GM23338 (cell line): ENCODE measurements at regions not wholly inside any gene's neighbourhood (a gene's known extent, or its start where the extent isn't known, plus 50 kb on each side); places are given as distances from the start of the nearest gene placed in this dataset.

Source experiments
- ATAC-seq: fragments of 200-7000 bp; cut with Tn5 transposase; 3 replicates; pipeline ENCODE4 v1.9.1; 2020
- DNase-seq: peaks from one replicate; pipeline ENCODE4 v3.0.0-alpha.2; 2015; ENCODE audit warnings: low spot score
- H2AFZ ChIP-seq: fragments of 200-600 bp; sonication (generic); 2 replicates; pipeline ENCODE4 v1.8.0; 2016; ENCODE audit warnings: antibody characterized with exemption, mild to moderate bottlenecking, moderate library complexity
- H3F3A ChIP-seq: fragments of 200-600 bp; sonication (generic); replicated peaks from 2 replicates; pipeline ENCODE4 v1.8.0; 2017; ENCODE audit warnings: antibody characterized with exemption, mixed run types, low read depth
- H3K27ac ChIP-seq: fragments of 200-600 bp; sonication (generic); 2 replicates; pipeline ENCODE4 v1.6.1; 2016; ENCODE audit warnings: low read depth
- H3K27me3 ChIP-seq: fragments of 200-600 bp; sonication (generic); 2 replicates; pipeline ENCODE4 v1.8.0; 2016; ENCODE audit warnings: mild to moderate bottlenecking, mixed run types, moderate library complexity; ENCODE audit not compliant: insufficient read depth
- H3K36me3 ChIP-seq: fragments of 200-600 bp; sonication (generic); 2 replicates; pipeline ENCODE4 v1.8.0; 2016; ENCODE audit warnings: mild to moderate bottlenecking; ENCODE audit not compliant: insufficient read depth
- H3K4me1 ChIP-seq: fragments of 200-600 bp; sonication (generic); 2 replicates; pipeline ENCODE4 v1.8.0; 2016; ENCODE audit warnings: mild to moderate bottlenecking, moderate library complexity; ENCODE audit not compliant: insufficient read depth
- H3K4me2 ChIP-seq: fragments of 200-600 bp; sonication (generic); 2 replicates; pipeline ENCODE4 v1.7.1; 2017; ENCODE audit warnings: mixed run types
- H3K4me3 ChIP-seq: fragments of 200-600 bp; sonication (generic); 2 replicates; pipeline ENCODE4 v1.6.1; 2016; ENCODE audit warnings: mixed run types
- H3K79me2 ChIP-seq: fragments of 200-600 bp; sonication (generic); replicated peaks from 2 replicates; pipeline ENCODE4 v1.8.0; 2017; ENCODE audit warnings: mild to moderate bottlenecking; ENCODE audit not compliant: insufficient read depth
- H3K9me2 ChIP-seq: fragments of 200-600 bp; sonication (generic); 2 replicates; pipeline ENCODE4 v1.8.0; 2017; ENCODE audit not compliant: insufficient read depth
- H4K20me1 ChIP-seq: fragments of 200-600 bp; sonication (generic); replicated peaks from 2 replicates; pipeline ENCODE4 v1.8.0; 2017; ENCODE audit warnings: mild to moderate bottlenecking; ENCODE audit not compliant: insufficient read depth
- H3K27ac Mint-ChIP-seq: 2 replicates; pipeline ENCODE4 v1.8.0; 2020; ENCODE audit warnings: inconsistent platforms, mild to moderate bottlenecking, moderate library complexity, mixed read lengths
- H3K27me3 Mint-ChIP-seq: 3 replicates; pipeline ENCODE4 v1.8.0; 2022; ENCODE audit warnings: low read depth, mild to moderate bottlenecking, moderate library complexity, mixed read lengths, inconsistent platforms; ENCODE audit not compliant: insufficient read depth, poor library complexity
- H3K36me3 Mint-ChIP-seq: 3 replicates; pipeline ENCODE4 v1.8.0; 2021; ENCODE audit warnings: low read depth, mild to moderate bottlenecking, inconsistent platforms, moderate library complexity, mixed read lengths
- H3K4me1 Mint-ChIP-seq: 3 replicates; pipeline ENCODE4 v1.8.0; 2020; ENCODE audit warnings: mild to moderate bottlenecking, inconsistent platforms, mixed read lengths
- H3K4me3 Mint-ChIP-seq: 3 replicates; pipeline ENCODE4 v1.8.0; 2021; ENCODE audit warnings: moderate library complexity, mild to moderate bottlenecking, inconsistent platforms, mixed read lengths
- H3K9me3 Mint-ChIP-seq: 3 replicates; pipeline ENCODE4 v1.8.0; 2020; ENCODE audit warnings: moderate library complexity, mild to moderate bottlenecking, inconsistent platforms, mixed read lengths
- CREB1 ChIP-seq: fragments of 250-450 bp; sonication (Bioruptor Pico); IDR thresholded peaks from 2 replicates; pipeline ENCODE4 v1.5.0; 2020; ENCODE audit warnings: low read depth, mild to moderate bottlenecking, moderate library complexity
- CTCF ChIP-seq, 2 experiments: fragments of 200-600 bp in 1 of 2; sonication (generic) in 1 of 2; conservative IDR thresholded peaks; 2 replicates each; pipeline versions ENCODE4 v1.5.1 to v1.6.1; 2016 to 2017; ENCODE audit warnings: antibody characterized with exemption in 2 of 2, low read depth in 2 of 2, mild to moderate bottlenecking in 2 of 2, moderate library complexity in 1 of 2
- ETS1 ChIP-seq: IDR thresholded peaks from 2 replicates; pipeline ENCODE4 v1.6.1; 2016; ENCODE audit warnings: antibody characterized with exemption
- EZH2phosphoT487 ChIP-seq: fragments of 200-600 bp; sonication (generic); IDR thresholded peaks from one replicate; pipeline ENCODE4 v1.8.1; 2018; ENCODE audit warnings: antibody characterized with exemption; ENCODE audit not compliant: unreplicated experiment
- JUNB ChIP-seq: IDR thresholded peaks from one replicate; pipeline ENCODE4 v1.6.1; 2016; ENCODE audit warnings: antibody characterized with exemption; ENCODE audit not compliant: unreplicated experiment
- NANOG ChIP-seq: IDR thresholded peaks from 2 replicates; pipeline ENCODE4 v1.6.1; 2016; ENCODE audit warnings: antibody characterized with exemption, borderline replicate concordance
- POLR2AphosphoS5 ChIP-seq: IDR thresholded peaks from 2 replicates; pipeline ENCODE4 v1.6.1; 2016; ENCODE audit warnings: antibody characterized with exemption, low read depth
- REST ChIP-seq: IDR thresholded peaks from one replicate; pipeline ENCODE4 v1.6.1; 2018; ENCODE audit warnings: antibody characterized with exemption; ENCODE audit not compliant: unreplicated experiment
- STAT1 ChIP-seq: IDR thresholded peaks from one replicate; pipeline ENCODE4 v1.6.1; 2016; ENCODE audit warnings: antibody characterized with exemption; ENCODE audit not compliant: unreplicated experiment
- ZNF331 ChIP-seq: fragments of 250-450 bp; sonication (Bioruptor Pico); IDR thresholded peaks from 2 replicates; pipeline ENCODE4 v1.5.0; 2020; ENCODE audit warnings: low read depth, mild to moderate bottlenecking, moderate library complexity
- ZNF462 ChIP-seq: fragments of 250-450 bp; sonication (Bioruptor Pico); IDR thresholded peaks from 2 replicates; pipeline ENCODE4 v1.5.0; 2020; ENCODE audit warnings: mild to moderate bottlenecking, moderate library complexity

GRCh38 chr3:1616744-1617143 lies 481.9 kb upstream of the CNTN4 start (continued):
- TF ChIP-seq CTCF (conservative IDR thresholded peaks at IDR 0.05; ENCODE audit: low read depth in 2 of 2) (no peak), CREB1 (CRISPR knock-in tag) (no peak), NANOG (no peak), JUNB (no peak), POLR2AphosphoS5 (no peak), STAT1 (no peak), ZNF331 (no peak), EZH2phosphoT487 (no peak), REST (no peak), ETS1 (no peak)

GRCh38 chr3:1623896-1624295 lies 474.8 kb upstream of the CNTN4 start:
- Mint-ChIP-seq H3K4me3 (no peak overlapping the region), H3K4me1 (no peaks in the 10 kb centered on the region), H3K9me3 (peaks cover 81% of the 10 kb centered on the region), H3K27me3 (no peaks in the 10 kb centered on the region), H3K27ac (no peak overlapping the region), H3K36me3 (peaks cover 6% of the 10 kb centered on the region; the same call in 2 of the 3 replicates)
- no peaks in the 10 kb centered on the region for H3K4me1 ChIP-seq
- no peaks in the 10 kb centered on the region for H3K36me3 ChIP-seq
- no peaks in the 10 kb centered on the region for H3F3A ChIP-seq
- no peaks in the 10 kb centered on the region for H3K9me2 ChIP-seq
- H3K4me2 ChIP-seq: no peak overlapping the region
- H3K79me2 ChIP-seq: no peaks in the 10 kb centered on the region
- no peak overlapping the region for H3K4me3 ChIP-seq
- H4K20me1 ChIP-seq: no peaks in the 10 kb centered on the region
- no peak overlapping the region for H3K27ac ChIP-seq
- H3K27me3 ChIP-seq: no peaks in the 10 kb centered on the region
- DNase-seq: no peak
- ATAC-seq: no peak
- no peak overlapping the region for H2AFZ ChIP-seq
- TF ChIP-seq POLR2AphosphoS5 (no peak), CTCF (conservative IDR thresholded peaks at IDR 0.05; ENCODE audit: low read depth in 2 of 2) (no peak), ZNF462 (no peak), STAT1 (no peak), JUNB (no peak), ZNF331 (no peak)
